ENCODE measurements at regions not wholly inside any gene's neighbourhood (a gene's known extent, or its start where the extent isn't known, plus 50 kb on each side); places are given as distances from the start of the nearest gene placed in this dataset.

DNA sequence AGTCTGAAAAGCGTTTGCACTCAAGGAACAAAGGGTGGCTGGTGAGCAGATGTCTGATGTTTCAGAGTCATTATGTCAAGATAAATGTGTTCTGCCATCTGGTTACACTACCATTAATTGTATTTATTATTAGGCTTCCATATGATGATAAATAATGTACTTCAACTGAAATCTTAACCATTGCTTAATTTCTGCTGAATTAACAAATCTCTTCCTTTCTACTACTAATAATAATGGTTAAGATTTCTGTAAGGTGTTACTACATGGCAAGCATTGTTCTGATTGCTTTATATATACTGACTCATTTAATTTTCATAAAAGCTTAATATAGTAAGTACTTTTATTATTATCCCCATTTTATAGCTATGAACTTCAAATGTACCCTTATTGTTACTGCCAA is 68.4 kb upstream of the GALNT15 start:
- Histone ChIP-seq H3K27ac (no peak overlapping the region), H3K27me3 (ENCODE audit: insufficient read depth, low read depth, severe bottlenecking) (no peaks in the 10 kb centered on the region), H3K9me3 (ENCODE audit: severe bottlenecking) (no peaks in the 10 kb centered on the region), H3K36me3 (no peaks in the 10 kb centered on the region), H3K4me3 (ENCODE audit: low read depth, low read length) (no peak overlapping the region)
- DNase-seq = no peak
- no peak for TF ChIP-seq CTCF (IDR thresholded peaks at IDR 0.05; ENCODE audit: low read depth, low read length)

GRCh38 chr3:16108424-16108823 is 66.1 kb upstream of the GALNT15 start:
- H3K36me3 ChIP-seq = no peaks in the 10 kb centered on the region
- no peak overlapping the region for H3K27ac ChIP-seq
- H3K4me3 ChIP-seq (ENCODE audit: low read depth, low read length) = no peak overlapping the region
- TF ChIP-seq CTCF (IDR thresholded peaks at IDR 0.05; ENCODE audit: low read depth, low read length) = no peak
- H3K27me3 ChIP-seq (ENCODE audit: insufficient read depth, low read depth, severe bottlenecking) = no peaks in the 10 kb centered on the region
- DNase-seq = no peak
- H3K9me3 ChIP-seq (ENCODE audit: severe bottlenecking) = no peaks in the 10 kb centered on the region

DNA sequence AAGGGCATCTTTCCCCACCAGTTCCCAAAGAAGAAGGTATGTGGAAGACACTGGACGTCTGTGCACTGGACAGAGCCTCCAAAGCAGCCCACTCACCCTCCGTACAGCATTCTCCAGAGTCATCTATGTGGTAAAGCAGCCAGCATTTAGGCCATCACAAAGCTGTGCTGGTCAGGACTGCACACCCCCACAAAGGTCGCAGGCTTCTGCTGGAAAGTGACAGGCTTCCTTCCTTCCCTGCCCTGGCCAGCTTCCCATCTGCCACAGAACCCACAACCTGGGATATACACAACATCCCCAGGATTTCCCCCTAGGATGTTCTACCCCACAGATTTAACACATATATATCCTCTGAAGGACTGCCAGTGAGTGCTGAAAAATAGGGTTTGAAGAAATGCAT is 64.6 kb upstream of the GALNT15 start:
- no peak for TF ChIP-seq CTCF (IDR thresholded peaks at IDR 0.05; ENCODE audit: low read depth, low read length)
- Histone ChIP-seq H3K4me3 (ENCODE audit: low read depth, low read length) (no peak overlapping the region), H3K9me3 (ENCODE audit: severe bottlenecking) (no peaks in the 10 kb centered on the region), H3K27ac (no peak overlapping the region), H3K27me3 (ENCODE audit: insufficient read depth, low read depth, severe bottlenecking) (no peaks in the 10 kb centered on the region), H3K36me3 (no peaks in the 10 kb centered on the region)
- no peak for DNase-seq

GRCh38 chr3:16112910-16113504 is 61.5 kb upstream of the GALNT15 start:
- Histone ChIP-seq H3K36me3 (no peaks in the 10 kb centered on the region), H3K27ac (no peak overlapping the region), H3K9me3 (ENCODE audit: severe bottlenecking) (no peaks in the 10 kb centered on the region), H3K4me3 (ENCODE audit: low read depth, low read length) (no peak overlapping the region), H3K27me3 (ENCODE audit: insufficient read depth, low read depth, severe bottlenecking) (no peaks in the 10 kb centered on the region)
- no peak for DNase-seq
- TF ChIP-seq CTCF (IDR thresholded peaks at IDR 0.05; ENCODE audit: low read depth, low read length) = no peak

- H3K9me3 ChIP-seq (ENCODE audit: severe bottlenecking) = no peaks in the 10 kb centered on the region
- no peaks in the 10 kb centered on the region for H3K27me3 ChIP-seq (ENCODE audit: insufficient read depth, low read depth, severe bottlenecking)
- H3K27ac ChIP-seq = no peak overlapping the region
- no peak for TF ChIP-seq CTCF (IDR thresholded peaks at IDR 0.05; ENCODE audit: low read depth, low read length)
- no peak overlapping the region for H3K4me3 ChIP-seq (ENCODE audit: low read depth, low read length)
- no peak for DNase-seq
- H3K36me3 ChIP-seq = no peaks in the 10 kb centered on the region
These were observed 60.8 kb upstream of the GALNT15 start for GRCh38 chr3:16113704-16114103.

- Histone ChIP-seq H3K27ac (no peak overlapping the region), H3K36me3 (no peaks in the 10 kb centered on the region)
- no peak for TF ChIP-seq CTCF (IDR thresholded peaks at IDR 0.05; ENCODE audit: low read depth, low read length)
These were observed 60.1 kb upstream of the GALNT15 start for GRCh38 chr3:16114429-16114828.

More at GRCh38 chr3:16114429-16114828, 60.1 kb upstream of the GALNT15 start:
- DNase-seq = no peak
- Histone ChIP-seq H3K27me3 (ENCODE audit: insufficient read depth, low read depth, severe bottlenecking) (no peaks in the 10 kb centered on the region), H3K4me3 (ENCODE audit: low read depth, low read length) (no peak overlapping the region), H3K9me3 (ENCODE audit: severe bottlenecking) (no peaks in the 10 kb centered on the region)
